Activated effector memory CD4-positive, alpha-beta T cell treated with anti-CD3 and anti-CD28 coated beads, Interleukin-2, amount 50 U/mL, for 16 hours (primary cell): ENCODE measurements at regions not wholly inside any gene's neighbourhood (a gene's known extent, or its start where the extent isn't known, plus 50 kb on each side); places are given as distances from the start of the nearest gene placed in this dataset.

Experiments
- DNase-seq: peaks from one replicate; pipeline ENCODE4 v3.0.0-alpha.2; 2020

GRCh38 chr6:163963205-163964120, 548.9 kb downstream of the QKI start:
- DNase-seq = no peak

DNA sequence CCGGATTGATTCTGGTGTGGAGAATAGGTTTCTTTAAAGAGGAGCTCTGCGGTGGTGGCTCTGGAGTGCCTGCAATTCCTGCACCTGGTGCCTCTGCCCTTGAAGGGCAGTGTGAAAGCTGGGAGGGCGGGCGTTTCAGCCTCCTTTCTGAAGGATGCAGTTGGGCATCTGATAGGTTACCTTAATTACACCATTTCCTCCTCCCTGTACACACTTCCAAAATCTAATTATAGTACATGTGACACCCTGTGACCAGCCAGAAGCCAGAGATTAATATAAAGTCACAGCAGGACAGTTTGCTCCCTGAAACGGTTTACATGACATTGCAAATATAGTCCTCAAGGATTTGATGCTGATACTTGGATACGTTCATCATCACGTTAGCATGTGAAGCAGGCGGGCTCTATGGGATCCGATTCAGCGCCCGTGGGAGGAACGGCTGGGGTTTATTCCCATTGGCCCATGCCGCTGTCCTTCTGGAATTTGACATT, 548.2 kb downstream of the QKI start:
- no peak for DNase-seq

DNA sequence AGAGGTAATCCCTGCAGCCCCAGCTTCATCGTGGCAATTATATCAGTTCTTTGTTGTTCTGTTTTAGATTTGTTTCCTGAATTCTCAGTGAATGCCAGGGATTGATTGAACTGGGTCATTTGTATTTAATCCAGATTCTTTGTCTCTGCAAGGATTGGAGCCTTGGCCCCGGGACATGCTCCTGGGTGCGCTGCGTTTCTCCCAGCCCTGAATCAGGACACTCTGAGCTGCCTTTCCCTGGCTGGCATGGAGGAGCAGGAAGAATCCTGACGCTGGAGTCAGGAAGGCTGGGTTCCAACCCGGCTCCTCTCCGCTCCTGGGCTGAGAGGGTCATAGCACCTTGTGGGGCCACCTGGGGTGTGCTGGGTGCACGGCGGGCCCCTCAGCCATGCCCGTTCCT, 545.6 kb downstream of the QKI start:
- DNase-seq = no peak

DNA sequence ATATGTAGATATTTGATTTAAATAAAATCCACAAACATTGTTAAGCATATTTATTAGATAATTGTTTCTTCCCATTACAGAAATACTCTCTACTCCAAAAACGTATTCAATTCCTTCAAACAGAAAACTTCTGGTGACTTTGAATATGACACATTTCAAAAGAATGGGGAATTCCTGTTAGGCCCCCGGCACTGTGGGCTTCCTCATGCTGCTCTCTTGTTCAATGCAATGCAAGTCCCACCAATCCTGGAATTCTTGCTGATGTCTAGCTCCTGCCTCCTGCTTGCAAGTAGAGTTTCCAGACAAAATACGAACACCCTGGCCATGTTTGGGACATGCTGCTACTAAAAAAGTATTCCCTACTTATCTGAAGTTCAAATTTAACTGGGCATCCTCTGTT, 544.1 kb downstream of the QKI start:
- DNase-seq = no peak

DNA sequence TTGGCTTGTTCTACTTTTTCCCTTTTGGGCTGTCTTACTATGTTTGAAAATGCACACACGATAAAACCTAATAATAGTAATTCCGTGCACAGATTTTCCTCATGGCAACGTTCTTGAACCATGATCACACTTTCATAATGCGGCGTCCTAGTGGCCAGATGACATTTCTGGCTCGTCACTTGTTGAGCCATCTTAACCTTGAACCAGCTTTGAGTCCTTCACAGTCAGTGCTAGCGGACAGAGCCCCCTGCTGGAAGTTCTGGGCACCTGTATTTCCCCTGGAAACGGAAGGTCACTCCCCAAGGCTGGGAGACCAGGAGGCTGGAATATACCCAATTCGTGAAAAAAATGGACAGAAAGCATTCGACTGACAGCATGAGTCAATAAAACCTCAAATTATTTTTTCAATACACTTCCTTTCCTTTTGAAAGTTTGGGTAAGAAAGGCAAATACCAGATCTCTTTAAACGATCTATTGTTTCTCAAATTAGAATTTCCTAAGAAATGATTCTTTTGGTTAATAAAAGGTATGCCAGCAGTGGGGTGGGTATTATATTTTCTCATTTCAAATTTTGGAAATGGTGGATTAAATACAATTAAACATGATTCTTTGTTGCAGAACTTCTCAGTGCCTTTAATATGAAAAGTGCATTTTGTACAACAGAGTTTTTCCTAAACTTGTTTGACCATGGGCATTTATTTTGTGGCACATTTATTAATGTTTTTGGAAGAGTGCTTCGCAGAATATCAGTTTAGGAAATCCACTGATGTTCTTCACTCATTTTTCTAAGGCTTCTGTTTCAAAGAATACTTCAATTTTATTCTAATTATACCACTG, 542.3 kb downstream of the QKI start:
- peak; percentile 82 for DNase-seq

- DNase-seq = no peak
Observed at GRCh38 chr6:163955756-163956155, 541.2 kb downstream of the QKI start.

GRCh38 chr6:163955096-163955495, 540.6 kb downstream of the QKI start:
- no peak for DNase-seq

GRCh38 chr6:163954088-163954775, 539.7 kb downstream of the QKI start:
- DNase-seq = no peak

DNA sequence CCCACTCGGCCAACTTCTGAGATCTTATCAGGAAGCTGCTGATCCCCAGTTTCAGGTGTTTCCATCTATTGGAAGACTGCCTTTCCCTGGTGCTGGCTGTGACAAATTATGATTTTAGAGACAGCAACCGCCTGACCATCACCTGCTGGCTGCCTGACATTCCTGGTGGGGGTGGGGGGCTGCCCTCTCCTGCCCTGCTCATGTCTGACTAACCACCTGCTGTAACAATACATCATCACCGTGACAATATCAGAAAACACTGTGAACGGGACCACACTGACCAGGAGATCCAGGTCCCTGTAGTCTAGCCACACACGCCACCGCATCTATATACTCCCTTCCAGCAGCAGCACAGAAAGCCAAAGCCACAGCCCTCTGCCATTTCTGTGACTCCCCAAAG, 537.5 kb downstream of the QKI start:
- no peak for DNase-seq

DNA sequence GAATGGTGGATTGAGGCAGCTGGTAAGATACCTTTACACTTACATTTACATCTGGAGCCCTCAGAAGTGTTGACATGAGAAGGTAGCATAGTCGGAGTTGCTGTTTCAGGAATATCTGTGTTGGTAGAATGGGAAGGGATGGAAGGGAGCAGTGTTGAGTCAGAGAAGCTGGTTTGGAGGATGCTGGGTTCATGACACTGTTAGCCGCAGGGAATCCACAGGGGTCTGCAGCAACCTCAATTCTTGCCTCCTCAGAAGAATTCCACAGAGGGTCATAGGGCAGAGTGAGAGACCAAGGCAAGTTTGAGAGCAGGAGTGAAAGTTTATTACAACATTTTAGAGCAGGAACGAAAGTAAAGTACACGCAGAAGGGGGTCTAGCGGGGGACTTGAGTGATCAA, 536.8 kb downstream of the QKI start:
- no peak for DNase-seq

DNA sequence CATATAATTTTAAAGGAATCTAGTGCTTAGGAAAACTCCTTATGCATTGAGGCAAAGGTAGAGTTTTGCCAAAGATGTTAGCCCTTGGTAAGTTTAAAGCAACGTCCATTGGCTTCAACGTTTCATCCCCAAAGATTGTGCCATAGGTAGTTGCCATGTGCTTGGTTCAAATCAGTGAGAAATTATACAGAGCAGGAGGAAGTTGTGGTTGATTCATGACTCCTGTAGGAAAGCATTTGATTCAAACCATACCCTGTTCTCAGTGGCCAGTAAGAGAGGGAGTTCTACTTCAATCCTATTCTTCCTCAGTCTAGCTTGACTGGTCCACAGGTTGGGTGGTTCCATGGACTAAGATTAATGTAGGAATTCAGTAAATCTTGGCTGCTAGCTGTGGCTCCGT, 535.6 kb downstream of the QKI start:
- DNase-seq = no peak

DNA sequence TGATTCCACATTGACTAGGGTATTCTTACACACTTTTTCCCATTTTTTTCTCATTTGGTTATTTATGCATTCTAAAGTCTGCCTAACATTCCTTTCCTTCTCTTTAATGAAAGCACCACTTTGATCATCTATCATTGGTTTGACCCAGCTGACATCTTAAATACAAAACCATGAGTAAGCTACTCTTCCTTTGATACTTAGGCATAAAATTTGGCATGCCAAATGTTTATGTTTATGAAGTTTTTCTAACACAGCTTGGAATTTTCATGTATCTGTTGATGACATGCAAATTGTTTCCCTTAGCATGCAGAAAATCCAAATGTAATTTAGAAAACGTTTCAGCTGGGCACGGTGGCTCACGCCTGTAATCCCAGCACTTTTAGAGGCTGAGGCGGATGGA, 534.9 kb downstream of the QKI start:
- DNase-seq = no peak

DNA sequence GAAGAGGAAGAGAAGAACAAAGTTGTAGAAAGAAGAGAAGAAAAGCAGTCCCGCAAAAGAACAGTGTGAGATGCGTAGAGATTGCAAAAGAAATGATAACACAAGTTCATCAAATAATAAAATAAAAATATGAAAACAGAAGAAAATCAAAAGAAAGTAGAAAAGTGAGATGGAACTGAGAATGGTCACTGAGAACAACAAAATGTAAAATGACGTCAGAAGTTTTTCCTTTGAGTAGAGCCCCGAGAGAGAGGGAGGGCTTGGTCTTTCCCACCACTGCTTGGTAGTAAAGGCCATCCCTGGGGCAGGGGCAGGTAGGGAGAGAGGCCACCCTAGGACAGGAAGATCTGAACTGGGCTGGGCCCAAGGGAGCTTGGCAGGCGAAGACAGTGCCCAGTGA, 533.7 kb downstream of the QKI start:
- no peak for DNase-seq

DNA sequence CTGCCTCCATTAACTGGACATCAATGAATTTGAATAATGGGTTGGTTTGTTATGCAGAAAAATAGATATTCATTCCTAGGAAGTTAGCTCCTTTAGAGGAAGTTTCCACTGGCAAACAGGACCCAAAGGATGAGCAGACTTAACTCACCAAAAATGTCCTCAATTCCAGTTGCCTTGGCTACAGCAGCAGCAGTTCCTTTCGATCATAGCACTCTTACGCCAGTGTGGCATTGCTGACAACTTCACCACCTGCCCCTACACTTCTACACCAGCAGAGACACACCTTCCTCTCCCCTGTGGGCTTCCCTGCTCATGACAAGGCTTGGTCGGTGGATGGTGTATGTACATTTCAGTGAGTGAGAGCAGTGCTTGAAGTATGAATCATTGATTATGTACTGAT, 532.8 kb downstream of the QKI start:
- DNase-seq = no peak

DNA sequence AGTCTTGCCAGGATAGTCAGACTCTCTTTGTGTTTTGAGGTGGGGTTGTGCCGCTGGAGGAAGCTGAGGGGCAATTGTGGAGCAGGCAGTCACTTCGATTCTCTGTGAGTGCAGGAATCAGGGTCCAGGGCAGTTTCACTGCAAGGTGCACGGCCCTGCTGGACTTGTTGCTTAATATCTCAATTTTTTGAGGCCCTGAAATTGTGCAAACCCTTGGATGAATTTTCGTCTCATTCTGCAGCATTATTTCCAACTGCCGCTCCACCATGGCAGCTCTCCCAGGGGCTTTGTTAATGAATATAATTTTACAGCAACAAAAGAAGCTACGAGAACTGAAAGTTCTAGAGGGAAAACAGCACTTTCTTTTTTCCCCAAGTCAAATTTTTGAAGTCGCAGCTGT, 531.9 kb downstream of the QKI start:
- DNase-seq = no peak

DNA sequence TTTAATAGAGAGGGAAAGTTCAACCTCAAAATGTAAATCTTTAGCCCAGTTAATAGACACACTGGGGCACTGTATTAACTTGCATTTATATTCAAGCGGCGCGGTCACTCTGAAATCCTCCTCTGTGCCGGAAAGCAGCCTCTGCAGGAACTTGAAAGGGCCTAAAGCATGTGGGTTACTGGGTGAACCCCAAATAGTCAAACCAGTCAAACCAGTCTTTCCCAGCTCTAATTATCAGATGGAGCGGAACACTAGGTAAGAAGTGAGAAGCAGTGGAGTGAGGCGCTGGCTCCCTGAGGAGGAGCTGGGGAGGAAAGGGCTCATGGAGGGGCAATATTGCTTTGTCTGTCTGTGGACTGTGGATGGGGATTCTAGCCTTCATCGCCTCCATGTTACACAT, 531.3 kb downstream of the QKI start:
- DNase-seq = no peak

DNA sequence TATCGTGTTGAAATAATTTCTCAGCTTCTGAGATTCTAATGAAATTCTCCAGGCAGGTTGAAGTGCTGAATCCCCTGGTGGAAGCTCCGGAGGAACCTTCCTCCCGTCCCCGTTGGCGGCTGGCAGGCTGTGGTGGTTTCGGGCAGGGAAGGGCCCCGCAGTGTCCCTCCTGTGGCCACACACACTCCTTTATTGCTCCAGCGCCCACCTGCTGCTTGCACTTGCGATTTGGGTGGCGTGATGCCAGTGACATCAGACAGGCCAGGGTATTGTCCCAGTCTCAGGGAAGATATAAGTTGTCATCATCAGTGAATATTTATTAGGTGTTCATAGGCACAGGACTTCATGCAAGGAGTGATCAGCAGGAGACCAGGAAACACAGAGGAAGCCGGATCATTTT, 530.4 kb downstream of the QKI start:
- DNase-seq = no peak

DNA sequence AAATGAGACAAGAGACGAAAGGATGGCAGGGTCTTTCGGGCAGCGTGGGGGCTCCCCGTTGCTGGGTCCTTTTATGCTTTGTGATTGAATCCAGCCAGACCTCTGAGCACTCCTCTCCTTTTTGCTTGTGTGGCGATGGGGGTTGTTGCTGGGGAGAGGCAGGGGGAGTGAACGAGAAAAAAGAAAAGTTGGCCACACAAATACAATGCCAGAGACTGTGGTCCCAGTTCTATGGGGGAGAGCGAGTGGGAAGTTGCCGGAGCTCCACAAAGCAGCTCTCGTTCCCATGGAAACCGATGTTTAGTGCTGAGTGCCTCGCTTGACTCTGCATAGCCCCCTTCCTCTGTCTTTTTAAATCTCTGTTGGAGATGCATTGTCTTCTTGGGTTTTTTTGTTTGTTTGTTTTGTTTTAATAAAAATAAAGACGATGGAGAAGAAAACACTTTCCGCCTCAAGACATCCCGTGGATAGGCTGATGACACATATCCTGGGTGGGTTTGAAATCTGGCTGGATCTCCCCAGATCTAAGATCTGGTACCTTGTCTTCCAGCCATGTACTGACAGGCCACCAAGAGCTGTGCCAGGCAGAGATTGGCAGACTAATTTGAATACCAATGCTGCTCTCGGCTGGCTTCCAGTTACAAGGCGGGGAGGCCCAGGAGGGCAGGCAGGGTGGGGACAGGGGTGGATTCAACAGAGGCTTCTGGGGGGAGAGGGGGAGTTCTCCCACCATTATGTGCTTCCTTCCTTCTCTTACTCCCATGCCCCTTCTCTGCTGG, 529.3 kb downstream of the QKI start:
- DNase-seq = no peak

DNA sequence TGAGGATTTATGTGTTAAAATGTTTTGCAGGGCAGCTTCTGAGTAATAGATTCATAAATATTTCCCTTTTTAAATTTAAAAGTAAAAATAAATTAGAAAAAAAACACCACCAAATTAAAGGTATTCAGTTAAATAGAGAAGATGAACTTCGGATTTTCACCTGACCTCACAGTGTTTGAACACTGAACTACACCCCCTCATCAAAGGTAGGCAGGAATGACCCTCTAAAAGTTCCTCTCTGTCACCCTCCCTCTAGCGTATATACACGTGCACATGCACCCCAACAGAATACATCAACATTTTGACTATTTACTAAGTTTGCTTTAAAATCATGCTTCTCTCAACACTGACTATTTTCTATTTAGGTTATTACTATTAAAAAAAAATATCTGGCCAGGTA, 528.3 kb downstream of the QKI start:
- no peak for DNase-seq

DNA sequence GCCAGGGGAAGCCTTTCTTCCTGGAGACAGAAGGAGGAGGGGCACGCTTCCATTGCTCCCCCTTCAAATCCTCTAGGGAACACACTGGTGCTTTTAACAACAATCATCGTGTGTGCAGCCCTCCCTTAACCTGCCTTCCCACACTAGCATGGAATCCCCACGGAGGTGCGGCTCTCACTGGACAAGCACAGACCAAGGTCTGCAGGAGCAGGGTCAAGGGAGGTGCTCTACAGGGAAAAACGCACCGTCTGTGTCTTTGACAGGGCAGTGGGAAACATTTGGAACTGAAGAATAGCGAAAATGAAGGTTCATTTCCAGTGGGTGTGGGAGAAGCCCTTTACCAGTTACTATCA, 527.1 kb downstream of the QKI start:
- no peak for DNase-seq

- no peak for DNase-seq
Observed at GRCh38 chr6:163940705-163941623, 526.4 kb downstream of the QKI start.

GRCh38 chr6:163937071-163937470, 522.6 kb downstream of the QKI start:
- DNase-seq = no peak
